SJCRH30 (cell line): ENCODE measurements at regions not wholly inside any gene's neighbourhood (a gene's known extent, or its start where the extent isn't known, plus 50 kb on each side); places are given as distances from the start of the nearest gene placed in this dataset.
"Not testable (repeated sequence)": the region's sequence is repeated elsewhere in the genome, so short reads cannot be mapped to it uniquely, and the experiment has no call there.

Experiments
- DNase-seq, 2 experiments: peaks; one replicate each; pipeline ENCODE4 v3.0.0-alpha.2; 2015 to 2020
- H3K27ac ChIP-seq: fragments of 250-450 bp; sonication (Bioruptor Pico); 2 replicates; pipeline ENCODE4 v1.5.1; 2020; ENCODE audit warnings: mild to moderate bottlenecking, moderate library complexity
- H3K27me3 ChIP-seq: fragments of 250-450 bp; sonication (Bioruptor Pico); 2 replicates; pipeline ENCODE4 v1.5.1; 2020; ENCODE audit warnings: mild to moderate bottlenecking, moderate library complexity
- H3K36me3 ChIP-seq: fragments of 250-450 bp; sonication (Bioruptor Pico); 2 replicates; pipeline ENCODE4 v1.5.1; 2020; ENCODE audit warnings: mild to moderate bottlenecking, moderate library complexity
- H3K4me1 ChIP-seq: fragments of 250-450 bp; sonication (Bioruptor Pico); 2 replicates; pipeline ENCODE4 v1.5.1; 2020; ENCODE audit warnings: mild to moderate bottlenecking, moderate library complexity
- H3K4me3 ChIP-seq: fragments of 250-450 bp; sonication (Bioruptor Pico); 2 replicates; pipeline ENCODE4 v1.5.1; 2020; ENCODE audit warnings: mild to moderate bottlenecking, moderate library complexity
- H3K9me3 ChIP-seq: fragments of 250-450 bp; sonication (Bioruptor Pico); replicated peaks from 2 replicates; pipeline ENCODE4 v1.5.1; 2020; ENCODE audit warnings: mild to moderate bottlenecking, moderate library complexity

- not testable (repeated sequence) for H3K36me3 ChIP-seq, H3K27ac ChIP-seq, H3K9me3 ChIP-seq, H3K4me3 ChIP-seq, H3K27me3 ChIP-seq, DNase-seq, H3K4me1 ChIP-seq
Measured at GRCh38 chr12:102313116-102313971, 115.7 kb upstream of the PMCH start.

- no peaks in the 10 kb centered on the region for H3K4me1 ChIP-seq
- DNase-seq = no peak
- no peaks in the 10 kb centered on the region for H3K9me3 ChIP-seq
- no peak overlapping the region for H3K4me3 ChIP-seq
- H3K27me3 ChIP-seq = no peaks in the 10 kb centered on the region
- no peaks in the 10 kb centered on the region for H3K36me3 ChIP-seq
- no peak overlapping the region for H3K27ac ChIP-seq
Measured at GRCh38 chr12:102305486-102305885, 107.9 kb upstream of the PMCH start.

GRCh38 chr12:102304667-102305066 is 107.0 kb upstream of the PMCH start:
- not testable (repeated sequence) for DNase-seq, H3K27me3 ChIP-seq, H3K4me1 ChIP-seq, H3K9me3 ChIP-seq, H3K4me3 ChIP-seq, H3K27ac ChIP-seq, H3K36me3 ChIP-seq

GRCh38 chr12:102302553-102302952 is 104.9 kb upstream of the PMCH start:
- Histone ChIP-seq H3K27ac (no peak overlapping the region), H3K4me1 (no peaks in the 10 kb centered on the region), H3K27me3 (no peaks in the 10 kb centered on the region), H3K9me3 (no peaks in the 10 kb centered on the region), H3K4me3 (no peak overlapping the region), H3K36me3 (no peaks in the 10 kb centered on the region)
- no peak for DNase-seq

GRCh38 chr12:102301547-102301946 is 103.9 kb upstream of the PMCH start:
- no peaks in the 10 kb centered on the region for H3K36me3 ChIP-seq
- no peak for DNase-seq

GRCh38 chr12:102300824-102301461 is 103.3 kb upstream of the PMCH start:
- Histone ChIP-seq H3K36me3 (no peaks in the 10 kb centered on the region), H3K27ac (no peak overlapping the region), H3K27me3 (no peaks in the 10 kb centered on the region), H3K9me3 (no peaks in the 10 kb centered on the region), H3K4me3 (no peak overlapping the region), H3K4me1 (no peaks in the 10 kb centered on the region)
- peak; percentile 11 to 50 for DNase-seq

More at GRCh38 chr12:102301547-102301946, 103.9 kb upstream of the PMCH start:
- no peaks in the 10 kb centered on the region for H3K9me3 ChIP-seq
- no peak overlapping the region for H3K4me3 ChIP-seq
- no peak overlapping the region for H3K27ac ChIP-seq
- H3K4me1 ChIP-seq = no peaks in the 10 kb centered on the region
- H3K27me3 ChIP-seq = no peaks in the 10 kb centered on the region

- no peak for DNase-seq
- Histone ChIP-seq H3K4me3 (no peak overlapping the region), H3K36me3 (no peaks in the 10 kb centered on the region)
Measured at GRCh38 chr12:102299731-102300130, 102.1 kb upstream of the PMCH start.

GRCh38 chr12:102298022-102298421 is 100.4 kb upstream of the PMCH start:
- no peak for DNase-seq
- H3K4me1 ChIP-seq = no peaks in the 10 kb centered on the region

More at GRCh38 chr12:102299731-102300130, 102.1 kb upstream of the PMCH start:
- no peak overlapping the region for H3K27ac ChIP-seq
- no peaks in the 10 kb centered on the region for H3K9me3 ChIP-seq
- no peaks in the 10 kb centered on the region for H3K27me3 ChIP-seq
- H3K4me1 ChIP-seq = no peaks in the 10 kb centered on the region

GRCh38 chr12:102297412-102297811 is 99.8 kb upstream of the PMCH start:
- DNase-seq = no peak
- Histone ChIP-seq H3K36me3 (no peaks in the 10 kb centered on the region), H3K27me3 (no peaks in the 10 kb centered on the region), H3K4me1 (no peaks in the 10 kb centered on the region), H3K4me3 (no peak overlapping the region), H3K9me3 (no peaks in the 10 kb centered on the region), H3K27ac (no peak overlapping the region)

More at GRCh38 chr12:102298022-102298421, 100.4 kb upstream of the PMCH start:
- Histone ChIP-seq H3K36me3 (no peaks in the 10 kb centered on the region), H3K27ac (no peak overlapping the region), H3K4me3 (no peak overlapping the region), H3K27me3 (no peaks in the 10 kb centered on the region), H3K9me3 (no peaks in the 10 kb centered on the region)

- Histone ChIP-seq H3K4me3 (no peak overlapping the region), H3K27me3 (no peaks in the 10 kb centered on the region), H3K4me1 (no peaks in the 10 kb centered on the region), H3K36me3 (no peaks in the 10 kb centered on the region), H3K9me3 (no peaks in the 10 kb centered on the region), H3K27ac (no peak overlapping the region)
- DNase-seq = no peak
Measured at GRCh38 chr12:102294568-102294967, 96.9 kb upstream of the PMCH start.

GRCh38 chr12:102291498-102292440 is 94.1 kb upstream of the PMCH start:
- DNase-seq = peak in 1 of 2 experiments; percentile 1
- not testable (repeated sequence) for H3K36me3 ChIP-seq, H3K27me3 ChIP-seq, H3K4me1 ChIP-seq, H3K27ac ChIP-seq, H3K4me3 ChIP-seq, H3K9me3 ChIP-seq

GRCh38 chr12:102289702-102290101 is 92.1 kb upstream of the PMCH start:
- H3K36me3 ChIP-seq, H3K9me3 ChIP-seq, H3K4me1 ChIP-seq, H3K27ac ChIP-seq, H3K27me3 ChIP-seq, DNase-seq, H3K4me3 ChIP-seq: not testable (repeated sequence)

GRCh38 chr12:102281231-102281630 is 83.6 kb upstream of the PMCH start:
- no peak for DNase-seq
- Histone ChIP-seq H3K4me1 (no peaks in the 10 kb centered on the region), H3K9me3 (no peaks in the 10 kb centered on the region), H3K27me3 (no peaks in the 10 kb centered on the region), H3K4me3 (no peak overlapping the region), H3K36me3 (no peaks in the 10 kb centered on the region), H3K27ac (no peak overlapping the region)

GRCh38 chr12:102255687-102256086 is 58.1 kb upstream of the PMCH start:
- H3K9me3 ChIP-seq, H3K27me3 ChIP-seq, DNase-seq, H3K36me3 ChIP-seq, H3K27ac ChIP-seq, H3K4me3 ChIP-seq, H3K4me1 ChIP-seq: not testable (repeated sequence)

GRCh38 chr12:102251005-102251404 is 53.4 kb upstream of the PMCH start:
- H3K4me1 ChIP-seq, H3K9me3 ChIP-seq, H3K4me3 ChIP-seq, H3K36me3 ChIP-seq, H3K27me3 ChIP-seq, DNase-seq, H3K27ac ChIP-seq: not testable (repeated sequence)
